Epithelial cell of proximal tubule (primary cell): ENCODE measurements at regions not wholly inside any gene's neighbourhood (a gene's known extent, or its start where the extent isn't known, plus 50 kb on each side); places are given as distances from the start of the nearest gene placed in this dataset.

Source experiments
- DNase-seq: peaks from one replicate; pipeline ENCODE4 v3.0.0-alpha.2; 2011; ENCODE audit warnings: low read depth
- H3K4me3 ChIP-seq: 2 replicates; pipeline ENCODE4 v1.5.1; 2011; ENCODE audit warnings: low read depth, mild to moderate bottlenecking, low read length
- TF ChIP-seq, protein P1 (sequence below): conservative IDR thresholded peaks from 2 replicates; pipeline ENCODE4 v1.5.1; 2012; ENCODE audit warnings: low read depth, mild to moderate bottlenecking, low read length

DNA sequence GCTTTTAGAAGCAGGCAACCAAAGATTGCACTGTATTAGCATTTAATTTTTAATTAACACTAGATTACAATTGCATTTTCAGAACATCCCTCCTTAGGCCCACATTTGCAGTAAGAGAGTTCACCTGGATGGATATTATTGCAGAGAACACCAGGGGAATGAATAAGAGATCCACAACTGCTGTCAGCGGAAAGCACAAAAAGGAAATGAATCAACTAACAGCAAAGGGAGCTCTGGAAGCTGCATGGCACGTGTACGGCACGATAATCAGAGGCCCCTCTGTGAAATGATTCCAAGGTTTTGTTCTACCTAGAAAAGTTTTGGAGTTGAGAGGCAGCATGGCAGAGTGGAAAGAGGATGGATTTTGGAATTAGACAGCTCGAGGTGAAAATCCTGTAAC lies 361.2 kb upstream of the C9orf72 start:
- no peak overlapping the region for H3K4me3 ChIP-seq
- TF ChIP-seq, protein P1, sequence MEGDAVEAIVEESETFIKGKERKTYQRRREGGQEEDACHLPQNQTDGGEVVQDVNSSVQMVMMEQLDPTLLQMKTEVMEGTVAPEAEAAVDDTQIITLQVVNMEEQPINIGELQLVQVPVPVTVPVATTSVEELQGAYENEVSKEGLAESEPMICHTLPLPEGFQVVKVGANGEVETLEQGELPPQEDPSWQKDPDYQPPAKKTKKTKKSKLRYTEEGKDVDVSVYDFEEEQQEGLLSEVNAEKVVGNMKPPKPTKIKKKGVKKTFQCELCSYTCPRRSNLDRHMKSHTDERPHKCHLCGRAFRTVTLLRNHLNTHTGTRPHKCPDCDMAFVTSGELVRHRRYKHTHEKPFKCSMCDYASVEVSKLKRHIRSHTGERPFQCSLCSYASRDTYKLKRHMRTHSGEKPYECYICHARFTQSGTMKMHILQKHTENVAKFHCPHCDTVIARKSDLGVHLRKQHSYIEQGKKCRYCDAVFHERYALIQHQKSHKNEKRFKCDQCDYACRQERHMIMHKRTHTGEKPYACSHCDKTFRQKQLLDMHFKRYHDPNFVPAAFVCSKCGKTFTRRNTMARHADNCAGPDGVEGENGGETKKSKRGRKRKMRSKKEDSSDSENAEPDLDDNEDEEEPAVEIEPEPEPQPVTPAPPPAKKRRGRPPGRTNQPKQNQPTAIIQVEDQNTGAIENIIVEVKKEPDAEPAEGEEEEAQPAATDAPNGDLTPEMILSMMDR = no peak
- no peak for DNase-seq

DNA sequence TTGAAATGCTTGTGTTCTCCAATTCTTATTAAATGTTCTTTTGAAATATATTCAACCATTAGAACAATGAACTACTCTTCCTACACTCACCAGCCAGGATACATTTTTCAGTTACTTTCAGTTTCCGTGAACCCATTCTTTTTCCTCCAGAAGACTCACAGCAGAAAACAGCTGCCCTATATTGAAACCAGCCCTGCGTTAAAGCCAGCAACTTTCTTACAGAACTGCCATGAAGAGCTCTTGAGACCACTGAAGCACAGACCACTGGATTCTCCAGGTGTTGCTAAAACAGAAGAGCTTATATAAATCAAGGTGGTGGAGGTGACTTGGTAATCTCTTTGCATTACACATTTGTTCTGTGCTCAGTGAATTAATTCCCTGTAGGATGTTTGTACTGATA lies 365.9 kb upstream of the C9orf72 start:
- no peak overlapping the region for H3K4me3 ChIP-seq
- TF ChIP-seq, protein P1 = no peak
- no peak for DNase-seq

DNA sequence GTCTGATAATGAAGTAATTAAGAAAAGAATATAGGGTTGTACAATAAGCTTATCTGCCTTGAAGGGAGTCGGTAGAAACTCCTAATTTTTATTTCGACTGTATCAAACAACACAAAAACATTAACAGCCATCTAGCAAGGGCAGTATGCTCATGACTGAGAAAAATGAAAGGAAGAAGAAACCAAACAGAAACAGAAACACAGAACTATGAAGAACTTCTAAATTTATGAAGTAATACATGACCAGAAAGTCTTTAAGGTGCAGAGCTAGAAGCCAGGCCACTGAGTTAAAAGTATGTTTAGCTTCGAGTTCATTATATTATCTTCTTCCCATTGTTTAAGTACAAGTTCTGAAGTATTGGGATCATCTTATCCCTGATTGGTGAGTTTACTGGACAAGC lies 367.3 kb upstream of the C9orf72 start:
- H3K4me3 ChIP-seq = no peak overlapping the region
- DNase-seq = no peak
- TF ChIP-seq, protein P1 = no peak

DNA sequence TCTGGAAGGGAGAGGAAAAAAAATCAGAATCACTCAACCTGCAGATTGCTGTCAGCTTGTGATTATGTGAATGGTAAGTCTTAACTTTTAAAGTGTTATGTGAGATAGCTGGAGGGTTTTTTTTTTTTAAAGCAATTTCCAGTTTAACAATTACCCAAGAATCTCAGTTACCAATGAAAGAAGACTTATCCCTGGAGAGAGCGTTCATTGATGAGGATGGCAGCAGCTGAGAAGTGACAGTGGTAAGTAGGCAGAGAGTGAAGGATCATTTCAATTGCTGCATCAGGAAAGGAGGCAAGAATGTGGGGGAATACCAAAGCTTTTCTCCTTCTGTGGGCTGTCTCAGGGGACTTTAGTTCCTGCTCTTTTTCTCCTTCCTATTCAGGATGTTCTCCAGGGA lies 370.2 kb upstream of the C9orf72 start:
- TF ChIP-seq, protein P1 = no peak
- DNase-seq = no peak
- H3K4me3 ChIP-seq = no peak overlapping the region

DNA sequence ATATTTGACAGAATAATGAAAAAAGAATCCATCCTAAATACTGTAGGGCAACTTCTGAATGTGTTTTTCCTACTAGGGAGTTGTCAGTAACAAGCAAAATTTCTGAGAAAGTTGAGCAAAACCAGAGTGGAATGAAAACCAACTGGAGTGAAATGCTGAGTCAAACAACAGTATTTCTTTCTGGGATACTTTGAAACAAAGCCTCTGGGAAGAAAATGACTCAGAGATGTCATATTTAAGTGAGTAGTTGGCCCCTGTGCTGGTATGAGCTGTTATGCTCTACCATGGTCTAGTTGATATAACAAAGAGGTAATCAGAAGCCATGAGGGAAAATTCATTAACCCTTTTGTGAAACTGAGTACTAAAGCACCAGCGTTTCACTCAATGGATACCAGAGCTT lies 372.1 kb upstream of the C9orf72 start:
- peak; percentile 47 for DNase-seq
- H3K4me3 ChIP-seq = no peak overlapping the region
- TF ChIP-seq, protein P1 = no peak

DNA sequence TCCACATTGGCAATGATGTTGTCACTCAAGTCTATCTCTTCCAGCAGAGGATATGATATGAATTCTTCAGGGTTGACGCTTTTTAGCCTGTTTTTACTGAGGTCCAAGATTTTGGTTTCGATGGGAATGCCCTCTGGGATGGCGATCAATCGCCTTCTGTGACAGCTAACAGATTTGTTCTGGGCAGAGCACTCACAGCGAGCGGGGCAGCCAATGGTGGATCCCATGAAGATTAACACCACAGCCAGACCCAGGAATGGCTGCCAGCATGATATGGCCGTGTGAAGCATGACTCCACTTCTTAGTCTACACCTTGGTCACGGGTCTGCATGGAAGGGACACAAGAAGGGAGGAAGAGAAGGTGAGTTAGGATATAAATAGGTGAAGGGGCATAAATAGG lies 377.1 kb upstream of the C9orf72 start:
- TF ChIP-seq, protein P1 = no peak

DNA sequence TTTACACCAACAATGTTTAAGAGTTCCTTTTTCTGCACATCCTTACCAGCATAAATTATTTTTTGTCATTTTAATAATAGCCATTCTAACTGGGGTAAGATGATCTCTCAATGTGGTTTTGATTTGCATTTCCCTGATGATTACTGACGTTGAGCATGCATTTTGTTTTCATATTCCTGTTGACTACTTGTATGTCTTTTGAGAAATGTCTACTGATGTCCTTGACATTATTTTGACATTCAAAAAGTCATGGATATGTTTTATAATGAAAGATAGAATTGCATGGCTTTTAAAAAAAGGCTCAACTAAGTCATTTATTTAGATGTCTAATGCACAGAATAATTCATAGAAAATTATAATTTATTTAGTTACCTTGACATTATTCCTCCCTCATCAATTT lies 381.6 kb upstream of the C9orf72 start:
- H3K4me3 ChIP-seq = no peak overlapping the region
- TF ChIP-seq, protein P1 = no peak
- DNase-seq = no peak

More for the DNA sequence above, 377.1 kb upstream of the C9orf72 start:
- no peak for DNase-seq
- H3K4me3 ChIP-seq = no peak overlapping the region
